Gastrocnemius medialis (tissue), 4 donors: ENCODE measurements at regions not wholly inside any gene's neighbourhood (a gene's known extent, or its start where the extent isn't known, plus 50 kb on each side); places are given as distances from the start of the nearest gene placed in this dataset.

ENCODE experiments used
- CTCF ChIP-seq, 5 experiments: fragments of 450-650 bp in 3 of 5; fragments of 200-600 bp in 2 of 5; sonication (generic) in 2 of 5; IDR thresholded peaks in 4 of 5; conservative IDR thresholded peaks in 1 of 5; 1 replicate in 4 of 5; 2 replicates in 1 of 5; pipeline ENCODE4 v1.5.1; 2016 to 2019; ENCODE audit warnings: antibody characterized with exemption in 5 of 5, mild to moderate bottlenecking in 3 of 5, moderate library complexity in 3 of 5
- POLR2A ChIP-seq, 2 donors: fragments of 450-650 bp; IDR thresholded peaks; one replicate each; pipeline ENCODE4 v1.6.1; 2017; ENCODE audit warnings: antibody characterized with exemption in 2 of 2, mild to moderate bottlenecking in 2 of 2, moderate library complexity in 2 of 2

GRCh38 chr4:57220172-57220571 lies 110.0 kb upstream of the IGFBP7 start:
- TF ChIP-seq CTCF (IDR thresholded peaks at IDR 0.05 in 4 of 5, conservative IDR thresholded peaks at IDR 0.05 in 1 of 5) (no peak), POLR2A (IDR thresholded peaks at IDR 0.05) (no peak)
